Pancreas (tissue), 10 donors: ENCODE measurements at regions not wholly inside any gene's neighbourhood (a gene's known extent, or its start where the extent isn't known, plus 50 kb on each side); places are given as distances from the start of the nearest gene placed in this dataset.
"Not testable (repeated sequence)": the region's sequence is repeated elsewhere in the genome, so short reads cannot be mapped to it uniquely, and the experiment has no call there.

Source experiments
- ATAC-seq, 4 donors: fragments of 200-7000 bp; cut with Tn5 transposase; one replicate each; pipeline versions ENCODE4 v1.8.0 to v1.9.1; 2020; ENCODE audit warnings: mild to moderate bottlenecking in 4 of 4, moderate library complexity in 4 of 4
- DNase-seq, 6 donors: peaks; one replicate each; pipeline ENCODE4 v3.0.0-alpha.2; 2020
- FAIRE-seq: peaks from 2 replicates; lab custom pipeline; 2012; peaks lifted over from hg19 to GRCh38; lab: Jason Lieb, UNC
- H3K27ac ChIP-seq, 4 donors: fragments of 200-600 bp; sonication (generic); 1 replicate in 3 of 4; 2 replicates in 1 of 4; pipeline versions ENCODE4 v1.5.0 to v1.8.0; 2020
- H3K27me3 ChIP-seq, 4 donors: fragments of 200-600 bp; one replicate each; pipeline ENCODE4 v1.8.0; 2021
- H3K36me3 ChIP-seq, 3 donors: fragments of 200-600 bp; sonication (generic) in 1 of 3; one replicate each; pipeline versions ENCODE4 v1.5.0 to v1.8.0; 2020 to 2021
- H3K4me1 ChIP-seq, 3 donors: fragments of 200-600 bp; one replicate each; pipeline ENCODE4 v1.8.0; 2021
- H3K4me3 ChIP-seq, 4 donors: fragments of 200-600 bp; sonication (generic) in 2 of 4; one replicate each; pipeline versions ENCODE4 v1.5.0 to v1.8.0; 2020 to 2021
- H3K9me3 ChIP-seq, 4 donors: fragments of 200-600 bp; one replicate each; pipeline ENCODE4 v1.8.0; 2021
- CTCF ChIP-seq, 4 donors: fragments of 200-600 bp; sonication (generic) in 3 of 4; IDR thresholded peaks; one replicate each; pipeline versions ENCODE4 v1.5.0 to v1.8.0; 2021; ENCODE audit warnings: antibody characterized with exemption in 4 of 4
- WGBS, 2 donors: extraction: QIAGEN DNeasy Blood & Tissue Kit; methylation state at CpG; one replicate each; pipeline ENCODE4 v1.1.7; 2013; 5-methylcytosine and 5-hydroxymethylcytosine counted together
- intact Hi-C, 3 donors: fragments of 100-400 bp; cut with DNase I; formaldehyde crosslinking; loops; one replicate each; pipeline versions ENCODE4 v1.11.1 to v1.14.2; 2022
- donor health status: healthy with polysubstance abuse.
- donor health status: DM: no; HTN: no; CAD: no; lungs with moderate emphysema.
- donor health status: DM: no; HTN: no; CAD: no.
- donor health status: control.
- donor health status: control.
- donor health status: Bipolar disorder and iron deficiency.
- donor health status: DM: yes; HTN: yes; CAD: no.
- donor health status: DM: no; HTN: no; CAD: no.
- donor health status: DM: no; HTN: no; CAD: no.
- donor health status: DM: yes; HTN: yes; CAD: no.

- Histone ChIP-seq H3K27me3 (no peaks in the 10 kb centered on the region), H3K36me3 (no peaks in the 10 kb centered on the region), H3K9me3 (no peaks in the 10 kb centered on the region), H3K4me3 (no peak overlapping the region), H3K4me1 (no peaks in the 10 kb centered on the region), H3K27ac (no peak overlapping the region)
- no peak for TF ChIP-seq CTCF (IDR thresholded peaks at IDR 0.05)
- no peak for DNase-seq
- no peak for ATAC-seq
- WGBS, 2 donors, result 51 to 62% methylated on average over 1 of the region's 1 CpG
- FAIRE-seq, result no peak
- intact Hi-C loops, result no loop called here
These were observed 168.7 kb upstream of the NDUFV2 start for GRCh38 chr18:8933714-8934284.

GRCh38 chr18:8935346-8935745 lies 167.2 kb upstream of the NDUFV2 start:
- 94 to 96% methylated on average over 17 to 24 of the region's 24 CpGs for WGBS, 2 donors

DNA sequence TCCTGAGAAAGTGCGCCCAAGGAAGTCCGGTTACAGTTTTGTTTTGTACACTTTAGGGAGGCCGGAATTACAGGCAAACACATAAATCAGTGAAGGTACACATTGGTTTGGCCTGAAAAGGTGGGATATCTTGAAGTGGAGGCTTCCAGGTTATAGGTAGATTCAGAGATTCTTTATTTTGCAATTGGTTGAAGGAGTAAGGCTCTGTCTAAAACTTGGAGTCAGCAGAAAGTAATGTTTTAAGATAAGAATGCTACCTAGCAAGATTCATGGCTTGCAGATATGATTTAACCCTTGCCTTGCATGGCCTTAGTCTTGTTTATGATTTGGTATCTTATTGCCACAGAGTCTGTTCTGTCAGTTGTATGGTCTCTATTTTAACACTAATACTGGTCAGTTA lies 165.9 kb upstream of the NDUFV2 start:
- Histone ChIP-seq H3K36me3 (no peaks in the 10 kb centered on the region), H3K9me3 (no peaks in the 10 kb centered on the region), H3K27me3 (no peaks in the 10 kb centered on the region), H3K4me3 (no peak overlapping the region), H3K27ac (no peak overlapping the region), H3K4me1 (no peaks in the 10 kb centered on the region)
- no peak for FAIRE-seq
- WGBS, 2 donors, result 42 to 50% methylated on average over 3 of the region's 3 CpGs
- no peak for DNase-seq
- no peak for TF ChIP-seq CTCF (IDR thresholded peaks at IDR 0.05)
- ATAC-seq, result no peak
- intact Hi-C loops, result no loop called here

More at GRCh38 chr18:8935346-8935745, 167.2 kb upstream of the NDUFV2 start:
- ATAC-seq, H3K27ac ChIP-seq, H3K9me3 ChIP-seq, H3K27me3 ChIP-seq, FAIRE-seq, H3K4me3 ChIP-seq, H3K36me3 ChIP-seq, H3K4me1 ChIP-seq, intact Hi-C loops: not testable (repeated sequence)
- DNase-seq, result peak in 1 of 6 donors; percentile 54

GRCh38 chr18:8937160-8938094 lies 165.1 kb upstream of the NDUFV2 start:
- ATAC-seq (no peak), DNase-seq (no peak), FAIRE-seq (no peak)
- Histone ChIP-seq H3K4me3 (no peak overlapping the region), H3K27ac (no peak overlapping the region), H3K27me3 (no peaks in the 10 kb centered on the region), H3K36me3 (no peaks in the 10 kb centered on the region), H3K9me3 (no peaks in the 10 kb centered on the region), H3K4me1 (no peaks in the 10 kb centered on the region)
- TF ChIP-seq CTCF (IDR thresholded peaks at IDR 0.05), result no peak
- intact Hi-C loops, result no loop called here
- 87 to 89% methylated on average over 9 of the region's 9 CpGs for WGBS, 2 donors

DNA sequence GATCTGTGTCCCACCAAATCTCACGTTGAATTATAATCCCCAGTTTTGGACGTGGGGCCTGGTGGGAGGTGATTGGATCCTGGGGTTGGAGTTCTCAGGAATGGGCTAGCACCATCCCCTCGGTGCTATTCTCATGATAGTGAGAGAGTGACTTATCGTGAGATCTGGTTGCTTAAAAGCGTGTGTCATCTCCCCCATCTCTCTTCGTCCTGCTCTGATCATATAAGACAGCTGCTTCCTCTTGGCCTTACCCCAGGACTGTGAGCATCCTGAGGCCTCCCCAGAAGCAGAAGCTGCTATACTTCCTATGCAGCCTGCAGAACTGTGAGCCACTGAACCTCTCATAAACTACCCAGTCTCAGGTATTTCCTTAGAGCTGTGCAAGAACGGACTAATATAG lies 163.7 kb upstream of the NDUFV2 start:
- Histone ChIP-seq H3K9me3 (no peaks in the 10 kb centered on the region), H3K36me3 (no peaks in the 10 kb centered on the region), H3K27me3 (no peaks in the 10 kb centered on the region), H3K27ac (no peak overlapping the region), H3K4me3 (no peak overlapping the region), H3K4me1 (no peaks in the 10 kb centered on the region)
- no peak for DNase-seq
- TF ChIP-seq CTCF (IDR thresholded peaks at IDR 0.05), result no peak
- no peak for ATAC-seq
- intact Hi-C loops, result no loop called here
- 82 to 84% methylated on average over 7 of the region's 7 CpGs for WGBS, 2 donors
- FAIRE-seq, result no peak
